Endodermal cell (in vitro differentiated cells): ENCODE measurements at regions not wholly inside any gene's neighbourhood (a gene's known extent, or its start where the extent isn't known, plus 50 kb on each side); places are given as distances from the start of the nearest gene placed in this dataset.
A peak's percentile ranks its signal among the peaks of the same experiment; 100 is the strongest.
"Not testable (repeated sequence)": the region's sequence is repeated elsewhere in the genome, so short reads cannot be mapped to it uniquely, and the experiment has no call there.

Experiments
- DNase-seq: peaks from one replicate; pipeline ENCODE4 v3.0.0-alpha.2; 2017
- H3K27ac ChIP-seq: 2 replicates; pipeline ENCODE4 v1.5.1; 2013; ENCODE audit warnings: mild to moderate bottlenecking, low read depth, low read length, moderate library complexity
- H3K27me3 ChIP-seq: 2 replicates; pipeline ENCODE4 v1.6.1; 2013; ENCODE audit warnings: mild to moderate bottlenecking, low read length, moderate library complexity; ENCODE audit not compliant: insufficient read depth, control insufficient read depth, poor library complexity, severe bottlenecking
- H3K36me3 ChIP-seq: 2 replicates; pipeline ENCODE4 v1.7.0; 2013; ENCODE audit warnings: mild to moderate bottlenecking, low read length, moderate library complexity; ENCODE audit not compliant: control insufficient read depth, insufficient read depth
- H3K4me1 ChIP-seq: one replicate; pipeline ENCODE4 v1.7.0; 2013; ENCODE audit warnings: low read length; ENCODE audit not compliant: control insufficient read depth, insufficient read depth
- H3K4me3 ChIP-seq: 2 replicates; pipeline ENCODE4 v1.5.1; 2013; ENCODE audit warnings: mild to moderate bottlenecking, low read length, moderate library complexity
- H3K9ac ChIP-seq: 2 replicates; pipeline ENCODE4 v1.6.1; 2013; ENCODE audit warnings: mild to moderate bottlenecking, low read length, moderate library complexity; ENCODE audit not compliant: poor library complexity, severe bottlenecking; ENCODE audit errors: extremely low read depth
- H3K9me3 ChIP-seq: 2 replicates; pipeline ENCODE4 v1.6.1; 2013; ENCODE audit warnings: mild to moderate bottlenecking, low read length, moderate library complexity; ENCODE audit not compliant: control insufficient read depth
- H3K27ac Mint-ChIP-seq: 2 replicates; pipeline ENCODE4 v1.8.0; 2020; ENCODE audit warnings: mixed read lengths
- H3K27me3 Mint-ChIP-seq: 2 replicates; pipeline ENCODE4 v1.8.0; 2021; ENCODE audit warnings: mild to moderate bottlenecking, mixed read lengths; ENCODE audit not compliant: insufficient read depth
- H3K36me3 Mint-ChIP-seq: 2 replicates; pipeline ENCODE4 v1.8.0; 2020; ENCODE audit warnings: low read depth, mixed read lengths
- H3K4me1 Mint-ChIP-seq: 2 replicates; pipeline ENCODE4 v1.8.0; 2020; ENCODE audit warnings: mixed read lengths
- H3K4me3 Mint-ChIP-seq: 2 replicates; pipeline ENCODE4 v1.8.0; 2020; ENCODE audit warnings: mild to moderate bottlenecking, moderate library complexity, mixed read lengths
- H3K9me3 Mint-ChIP-seq: 2 replicates; pipeline ENCODE4 v1.8.0; 2020; ENCODE audit warnings: mild to moderate bottlenecking, mixed read lengths
- WGBS, 2 experiments: methylation state at CpG; one replicate each; pipeline versions ENCODE4 v1.1.5 to v1.1.7; 2013; ENCODE audit warnings: missing lambda C conversion rate in 2 of 2, mixed read lengths in 1 of 2; ENCODE audit not compliant: insufficient coverage in 1 of 2, insufficient read length in 1 of 2; 5-methylcytosine and 5-hydroxymethylcytosine counted together
- TF ChIP-seq, protein P1 (sequence below): fragments of 200-600 bp; sonication (generic); conservative IDR thresholded peaks from 2 replicates; pipeline ENCODE4 v1.5.0; 2021; ENCODE audit warnings: antibody characterized with exemption, mild to moderate bottlenecking

DNA sequence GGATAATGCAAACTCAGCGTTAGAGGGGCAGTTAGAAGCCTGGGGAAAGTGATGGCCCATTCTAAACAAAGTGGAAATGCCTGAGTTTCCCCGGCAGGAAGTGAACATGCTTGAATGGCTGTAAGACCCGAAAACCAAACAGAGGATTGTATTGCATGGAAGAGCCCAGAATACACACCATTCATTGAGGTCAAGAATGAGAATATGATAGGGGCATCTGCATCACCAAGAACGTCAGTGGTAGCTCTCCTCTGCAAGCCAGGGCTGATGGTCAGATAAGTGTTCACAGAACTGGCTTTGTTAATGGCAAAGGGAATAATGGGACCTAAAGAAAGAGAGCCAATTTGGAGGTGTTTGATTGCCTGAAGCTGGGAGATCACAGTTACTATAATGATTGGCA, 663.4 kb downstream of the KHDRBS2 start:
- Histone ChIP-seq H3K4me3 (no peak overlapping the region), H3K4me1 (no peaks in the 10 kb centered on the region), H3K27me3 (no peaks in the 10 kb centered on the region), H3K27ac (no peak overlapping the region), H3K9me3 (no peaks in the 10 kb centered on the region), H3K36me3 (no peaks in the 10 kb centered on the region), H3K9ac (no peak overlapping the region)
- TF ChIP-seq, protein P1, sequence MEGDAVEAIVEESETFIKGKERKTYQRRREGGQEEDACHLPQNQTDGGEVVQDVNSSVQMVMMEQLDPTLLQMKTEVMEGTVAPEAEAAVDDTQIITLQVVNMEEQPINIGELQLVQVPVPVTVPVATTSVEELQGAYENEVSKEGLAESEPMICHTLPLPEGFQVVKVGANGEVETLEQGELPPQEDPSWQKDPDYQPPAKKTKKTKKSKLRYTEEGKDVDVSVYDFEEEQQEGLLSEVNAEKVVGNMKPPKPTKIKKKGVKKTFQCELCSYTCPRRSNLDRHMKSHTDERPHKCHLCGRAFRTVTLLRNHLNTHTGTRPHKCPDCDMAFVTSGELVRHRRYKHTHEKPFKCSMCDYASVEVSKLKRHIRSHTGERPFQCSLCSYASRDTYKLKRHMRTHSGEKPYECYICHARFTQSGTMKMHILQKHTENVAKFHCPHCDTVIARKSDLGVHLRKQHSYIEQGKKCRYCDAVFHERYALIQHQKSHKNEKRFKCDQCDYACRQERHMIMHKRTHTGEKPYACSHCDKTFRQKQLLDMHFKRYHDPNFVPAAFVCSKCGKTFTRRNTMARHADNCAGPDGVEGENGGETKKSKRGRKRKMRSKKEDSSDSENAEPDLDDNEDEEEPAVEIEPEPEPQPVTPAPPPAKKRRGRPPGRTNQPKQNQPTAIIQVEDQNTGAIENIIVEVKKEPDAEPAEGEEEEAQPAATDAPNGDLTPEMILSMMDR: no peak
- 82 to 90% methylated on average over 4 of the region's 4 CpGs for WGBS, 2 experiments
- Mint-ChIP-seq H3K27me3 (no peaks in the 10 kb centered on the region), H3K4me3 (no peak overlapping the region), H3K27ac (no peak overlapping the region), H3K36me3 (no peaks in the 10 kb centered on the region), H3K9me3 (peaks cover 1% of the 10 kb centered on the region), H3K4me1 (no peaks in the 10 kb centered on the region)
- no peak for DNase-seq

DNA sequence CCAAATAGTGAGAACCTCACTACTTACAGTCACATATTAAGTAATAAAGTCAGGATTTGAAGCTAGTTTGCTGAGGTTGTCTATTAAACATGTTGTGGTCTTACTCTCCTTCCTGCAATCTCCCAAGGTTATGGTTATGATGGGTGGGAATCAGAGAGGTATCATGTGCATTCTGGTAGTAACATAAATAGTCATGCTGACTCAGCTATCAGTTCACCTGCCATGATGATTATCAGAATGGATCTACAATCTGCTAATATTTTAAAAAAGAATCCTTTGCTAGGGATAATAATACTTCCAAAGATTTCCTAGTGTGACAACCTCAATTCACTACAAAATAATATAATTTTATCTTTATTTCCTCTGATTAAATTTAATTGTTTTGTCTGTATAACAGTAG, 671.9 kb downstream of the KHDRBS2 start:
- H3K27me3 ChIP-seq: no peaks in the 10 kb centered on the region
- no peak for DNase-seq
- no peaks in the 10 kb centered on the region for H3K27me3 Mint-ChIP-seq
- no peaks in the 10 kb centered on the region for H3K9me3 Mint-ChIP-seq
- no peak overlapping the region for H3K4me3 ChIP-seq
- no peaks in the 10 kb centered on the region for H3K36me3 Mint-ChIP-seq
- no peak overlapping the region for H3K4me3 Mint-ChIP-seq
- no peaks in the 10 kb centered on the region for H3K4me1 Mint-ChIP-seq
- no peak overlapping the region for H3K27ac ChIP-seq
- no peak overlapping the region for H3K27ac Mint-ChIP-seq
- TF ChIP-seq, protein P1: no peak
- H3K4me1 ChIP-seq: no peaks in the 10 kb centered on the region
- H3K9me3 ChIP-seq: no peaks in the 10 kb centered on the region
- no peaks in the 10 kb centered on the region for H3K36me3 ChIP-seq
- no peak overlapping the region for H3K9ac ChIP-seq

DNA sequence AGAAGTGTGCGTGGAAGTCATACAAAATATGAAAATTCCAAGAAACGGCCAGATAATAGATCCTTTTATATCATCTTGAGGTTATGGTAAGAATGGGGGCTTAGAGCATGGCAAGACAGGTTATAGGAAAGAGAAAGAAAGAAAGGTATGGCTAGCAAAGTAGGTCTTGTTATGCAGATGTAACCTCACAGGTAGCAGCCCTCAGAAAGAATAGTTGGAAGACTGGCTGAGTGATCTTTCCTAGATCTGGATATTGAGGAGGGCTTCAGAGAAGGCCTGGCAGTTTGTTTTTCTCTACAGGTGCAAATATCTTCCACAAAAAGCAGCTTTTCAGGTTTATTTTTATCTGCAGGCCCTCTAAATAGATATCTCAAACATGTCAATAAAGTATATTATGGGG, 679.5 kb downstream of the KHDRBS2 start:
- H3K27ac ChIP-seq: no peak overlapping the region
- H3K36me3 Mint-ChIP-seq: peaks cover 22% of the 10 kb centered on the region
- no peak overlapping the region for H3K9ac ChIP-seq
- peaks cover 20% of the 10 kb centered on the region for H3K4me1 Mint-ChIP-seq
- H3K9me3 Mint-ChIP-seq: peaks cover 37% of the 10 kb centered on the region
- TF ChIP-seq, protein P1: no peak
- peak overlapping the region; percentile 16 for H3K27ac Mint-ChIP-seq
- no peaks in the 10 kb centered on the region for H3K27me3 ChIP-seq
- DNase-seq: peak; percentile 43
- 74 to 95% methylated on average over 2 of the region's 2 CpGs for whole genome bisulfite sequencing, 2 experiments
- H3K36me3 ChIP-seq: no peaks in the 10 kb centered on the region
- no peaks in the 10 kb centered on the region for H3K4me1 ChIP-seq
- H3K4me3 Mint-ChIP-seq: no peak overlapping the region
- no peak overlapping the region for H3K4me3 ChIP-seq
- H3K9me3 ChIP-seq: no peaks in the 10 kb centered on the region
- H3K27me3 Mint-ChIP-seq: no peaks in the 10 kb centered on the region

- Mint-ChIP-seq H3K36me3 (peaks cover 27% of the 10 kb centered on the region), H3K9me3 (peaks cover 44% of the 10 kb centered on the region), H3K4me1 (peaks cover 20% of the 10 kb centered on the region), H3K27ac (peak overlapping the region; percentile 62)
- H3K36me3 ChIP-seq, H3K4me1 ChIP-seq, H3K27ac ChIP-seq, H3K27me3 ChIP-seq, H3K9ac ChIP-seq, H3K9me3 ChIP-seq, H3K27me3 Mint-ChIP-seq, H3K4me3 ChIP-seq, H3K4me3 Mint-ChIP-seq: not testable (repeated sequence)
- WGBS, 2 experiments: 51 to 86% methylated on average over 2 to 4 of the region's 4 CpGs
- DNase-seq: peak; percentile 86
Measured at GRCh38 chr6:61605851-61606250, 680.2 kb downstream of the KHDRBS2 start.

GRCh38 chr6:61602171-61602570, 683.9 kb downstream of the KHDRBS2 start:
- not testable (repeated sequence) for H3K4me1 ChIP-seq, H3K4me3 ChIP-seq, H3K27ac Mint-ChIP-seq, H3K9me3 ChIP-seq, H3K9ac ChIP-seq, H3K27me3 Mint-ChIP-seq, DNase-seq, H3K4me3 Mint-ChIP-seq, H3K27ac ChIP-seq, H3K36me3 ChIP-seq, H3K27me3 ChIP-seq
- Mint-ChIP-seq H3K4me1 (peaks cover 20% of the 10 kb centered on the region), H3K9me3 (peaks cover 51% of the 10 kb centered on the region), H3K36me3 (peaks cover 30% of the 10 kb centered on the region)
- 91 to 100% methylated on average over 3 to 4 of the region's 4 CpGs for WGBS, 2 experiments
